ENCODE measurements at regions not wholly inside any gene's neighbourhood (a gene's known extent, or its start where the extent isn't known, plus 50 kb on each side); places are given as distances from the start of the nearest gene placed in this dataset.

DNA sequence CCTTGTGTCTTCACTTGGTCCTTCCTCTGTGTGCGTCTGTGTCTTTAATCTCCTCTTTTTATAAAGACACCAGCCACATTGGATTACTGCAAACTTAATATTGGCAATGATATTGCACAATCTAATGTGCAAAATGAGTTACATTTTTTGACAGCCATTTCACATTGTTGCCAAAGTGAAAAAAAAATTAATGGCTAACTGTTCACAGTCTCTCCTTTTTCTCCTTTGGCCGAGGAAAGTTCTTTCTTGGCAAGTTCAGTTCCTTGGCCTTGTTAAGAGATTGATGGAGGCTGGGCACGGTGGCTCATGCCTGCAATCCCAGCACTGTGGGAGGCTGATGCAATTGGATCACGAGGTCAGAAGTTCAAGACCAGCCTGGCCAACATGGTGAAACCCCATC is 62.2 kb upstream of the ZNF280D start:
- H3K4me3 Mint-ChIP-seq = no peak overlapping the region
- ChIA-PET POLR2A (no interaction called here), CTCF (no interaction called here)
- ATAC-seq = no peak
- no peaks in the 10 kb centered on the region; the same call in 1 of the 2 replicates for H3K27me3 Mint-ChIP-seq (ENCODE audit: low read depth)
- DNase-seq (ENCODE audit: low spot score) = no peak
- no peak overlapping the region for H3K27ac Mint-ChIP-seq
- TF ChIP-seq ZNF423 (CRISPR knock-in tag; IDR thresholded peaks at IDR 0.05) (no peak), NFE2L1 (CRISPR knock-in tag; IDR thresholded peaks at IDR 0.05) (no peak), FOXP1 (CRISPR knock-in tag; IDR thresholded peaks at IDR 0.05; ENCODE audit: borderline replicate concordance) (no peak)
- TF ChIP-seq, protein P1, sequence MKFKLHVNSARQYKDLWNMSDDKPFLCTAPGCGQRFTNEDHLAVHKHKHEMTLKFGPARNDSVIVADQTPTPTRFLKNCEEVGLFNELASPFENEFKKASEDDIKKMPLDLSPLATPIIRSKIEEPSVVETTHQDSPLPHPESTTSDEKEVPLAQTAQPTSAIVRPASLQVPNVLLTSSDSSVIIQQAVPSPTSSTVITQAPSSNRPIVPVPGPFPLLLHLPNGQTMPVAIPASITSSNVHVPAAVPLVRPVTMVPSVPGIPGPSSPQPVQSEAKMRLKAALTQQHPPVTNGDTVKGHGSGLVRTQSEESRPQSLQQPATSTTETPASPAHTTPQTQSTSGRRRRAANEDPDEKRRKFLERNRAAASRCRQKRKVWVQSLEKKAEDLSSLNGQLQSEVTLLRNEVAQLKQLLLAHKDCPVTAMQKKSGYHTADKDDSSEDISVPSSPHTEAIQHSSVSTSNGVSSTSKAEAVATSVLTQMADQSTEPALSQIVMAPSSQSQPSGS (CRISPR knock-in tag; IDR thresholded peaks at IDR 0.05; ENCODE audit: borderline replicate concordance, low read depth) = no peak
- TF ChIP-seq, protein P2, sequence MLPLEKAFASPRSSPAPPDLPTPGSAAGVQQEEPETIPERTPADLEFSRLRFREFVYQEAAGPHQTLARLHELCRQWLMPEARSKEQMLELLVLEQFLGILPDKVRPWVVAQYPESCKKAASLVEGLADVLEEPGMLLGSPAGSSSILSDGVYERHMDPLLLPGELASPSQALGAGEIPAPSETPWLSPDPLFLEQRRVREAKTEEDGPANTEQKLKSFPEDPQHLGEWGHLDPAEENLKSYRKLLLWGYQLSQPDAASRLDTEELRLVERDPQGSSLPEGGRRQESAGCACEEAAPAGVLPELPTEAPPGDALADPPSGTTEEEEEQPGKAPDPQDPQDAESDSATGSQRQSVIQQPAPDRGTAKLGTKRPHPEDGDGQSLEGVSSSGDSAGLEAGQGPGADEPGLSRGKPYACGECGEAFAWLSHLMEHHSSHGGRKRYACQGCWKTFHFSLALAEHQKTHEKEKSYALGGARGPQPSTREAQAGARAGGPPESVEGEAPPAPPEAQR (CRISPR knock-in tag; IDR thresholded peaks at IDR 0.05) = no peak
- TF ChIP-seq, protein P3, sequence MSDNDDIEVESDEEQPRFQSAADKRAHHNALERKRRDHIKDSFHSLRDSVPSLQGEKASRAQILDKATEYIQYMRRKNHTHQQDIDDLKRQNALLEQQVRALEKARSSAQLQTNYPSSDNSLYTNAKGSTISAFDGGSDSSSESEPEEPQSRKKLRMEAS (CRISPR knock-in tag; IDR thresholded peaks at IDR 0.05) = no peak
- TF ChIP-seq, protein P4, sequence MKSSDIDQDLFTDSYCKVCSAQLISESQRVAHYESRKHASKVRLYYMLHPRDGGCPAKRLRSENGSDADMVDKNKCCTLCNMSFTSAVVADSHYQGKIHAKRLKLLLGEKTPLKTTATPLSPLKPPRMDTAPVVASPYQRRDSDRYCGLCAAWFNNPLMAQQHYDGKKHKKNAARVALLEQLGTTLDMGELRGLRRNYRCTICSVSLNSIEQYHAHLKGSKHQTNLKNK (CRISPR knock-in tag; IDR thresholded peaks at IDR 0.05) = no peak
- H3K9me3 Mint-ChIP-seq = peaks cover 23% of the 10 kb centered on the region
- H3K4me1 Mint-ChIP-seq = no peaks in the 10 kb centered on the region
- H3K36me3 Mint-ChIP-seq = no peaks in the 10 kb centered on the region; the same call in 1 of the 2 replicates

DNA sequence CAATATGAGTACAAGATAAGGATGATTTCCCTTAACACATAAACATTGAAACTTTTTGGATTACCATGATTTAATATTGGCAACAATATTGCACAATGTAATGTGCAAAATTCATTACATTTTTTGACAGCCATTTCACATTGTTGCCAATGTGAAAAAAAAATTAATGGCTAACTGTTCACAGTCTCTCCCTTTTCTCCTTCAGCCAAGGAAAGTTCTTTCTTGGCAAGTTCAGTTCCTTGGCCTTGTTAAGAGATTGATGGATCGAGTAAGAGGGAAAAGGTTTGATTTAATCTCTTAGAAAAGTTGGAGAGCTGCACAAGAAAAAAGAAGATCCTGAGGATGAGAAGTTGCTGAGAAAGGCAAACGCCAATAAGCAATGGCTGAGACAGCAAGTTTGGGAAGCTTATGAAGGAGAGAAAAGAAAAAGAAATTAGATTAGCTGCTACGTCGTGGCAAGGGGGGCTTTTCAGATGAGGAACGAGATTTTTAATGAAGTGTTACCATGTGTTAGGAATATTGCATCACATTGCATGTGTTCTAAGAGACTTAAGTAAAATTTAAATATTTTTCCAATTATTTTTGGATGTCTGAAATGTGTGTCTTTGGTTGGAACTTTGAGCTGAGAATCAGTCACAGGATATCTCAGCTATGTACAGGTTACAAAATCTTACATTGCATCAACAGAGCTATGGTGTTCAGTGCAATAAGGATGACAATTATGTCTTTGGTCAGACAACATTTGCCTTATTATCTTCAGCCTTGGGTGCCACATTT is 61.4 kb upstream of the ZNF280D start:
- Mint-ChIP-seq H3K4me1 (no peaks in the 10 kb centered on the region), H3K27ac (no peak overlapping the region), H3K36me3 (no peaks in the 10 kb centered on the region; the same call in 1 of the 2 replicates), H3K9me3 (peaks cover 23% of the 10 kb centered on the region), H3K27me3 (ENCODE audit: low read depth) (no peaks in the 10 kb centered on the region; the same call in 1 of the 2 replicates), H3K4me3 (no peak overlapping the region)
- DNase-seq (ENCODE audit: low spot score) (no peak), ATAC-seq (no peak)
- CTCF ChIA-PET = no interaction called here
- POLR2A ChIA-PET = no interaction called here
- TF ChIP-seq ZNF121 (CRISPR knock-in tag; IDR thresholded peaks at IDR 0.05) (no peak), ATF3 (CRISPR knock-in tag; conservative IDR thresholded peaks at IDR 0.05) (no peak), USF2 (CRISPR knock-in tag; IDR thresholded peaks at IDR 0.05) (no peak), STAT6 (CRISPR knock-in tag; conservative IDR thresholded peaks at IDR 0.05; ENCODE audit: low read depth) (no peak), ERG (CRISPR knock-in tag; IDR thresholded peaks at IDR 0.05) (no peak), ZNF396 (CRISPR knock-in tag; IDR thresholded peaks at IDR 0.05; ENCODE audit: borderline replicate concordance) (no peak), CDX4 (CRISPR knock-in tag; IDR thresholded peaks at IDR 0.05; ENCODE audit: borderline replicate concordance) (no peak), NFYB (CRISPR knock-in tag; conservative IDR thresholded peaks at IDR 0.05; ENCODE audit: low read depth) (no peak), MYBL2 (CRISPR knock-in tag; IDR thresholded peaks at IDR 0.05) (no peak)
- TF ChIP-seq, protein P5, sequence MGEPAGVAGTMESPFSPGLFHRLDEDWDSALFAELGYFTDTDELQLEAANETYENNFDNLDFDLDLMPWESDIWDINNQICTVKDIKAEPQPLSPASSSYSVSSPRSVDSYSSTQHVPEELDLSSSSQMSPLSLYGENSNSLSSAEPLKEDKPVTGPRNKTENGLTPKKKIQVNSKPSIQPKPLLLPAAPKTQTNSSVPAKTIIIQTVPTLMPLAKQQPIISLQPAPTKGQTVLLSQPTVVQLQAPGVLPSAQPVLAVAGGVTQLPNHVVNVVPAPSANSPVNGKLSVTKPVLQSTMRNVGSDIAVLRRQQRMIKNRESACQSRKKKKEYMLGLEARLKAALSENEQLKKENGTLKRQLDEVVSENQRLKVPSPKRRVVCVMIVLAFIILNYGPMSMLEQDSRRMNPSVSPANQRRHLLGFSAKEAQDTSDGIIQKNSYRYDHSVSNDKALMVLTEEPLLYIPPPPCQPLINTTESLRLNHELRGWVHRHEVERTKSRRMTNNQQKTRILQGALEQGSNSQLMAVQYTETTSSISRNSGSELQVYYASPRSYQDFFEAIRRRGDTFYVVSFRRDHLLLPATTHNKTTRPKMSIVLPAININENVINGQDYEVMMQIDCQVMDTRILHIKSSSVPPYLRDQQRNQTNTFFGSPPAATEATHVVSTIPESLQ (CRISPR knock-in tag; IDR thresholded peaks at IDR 0.05) = no peak
- TF ChIP-seq, protein P6, sequence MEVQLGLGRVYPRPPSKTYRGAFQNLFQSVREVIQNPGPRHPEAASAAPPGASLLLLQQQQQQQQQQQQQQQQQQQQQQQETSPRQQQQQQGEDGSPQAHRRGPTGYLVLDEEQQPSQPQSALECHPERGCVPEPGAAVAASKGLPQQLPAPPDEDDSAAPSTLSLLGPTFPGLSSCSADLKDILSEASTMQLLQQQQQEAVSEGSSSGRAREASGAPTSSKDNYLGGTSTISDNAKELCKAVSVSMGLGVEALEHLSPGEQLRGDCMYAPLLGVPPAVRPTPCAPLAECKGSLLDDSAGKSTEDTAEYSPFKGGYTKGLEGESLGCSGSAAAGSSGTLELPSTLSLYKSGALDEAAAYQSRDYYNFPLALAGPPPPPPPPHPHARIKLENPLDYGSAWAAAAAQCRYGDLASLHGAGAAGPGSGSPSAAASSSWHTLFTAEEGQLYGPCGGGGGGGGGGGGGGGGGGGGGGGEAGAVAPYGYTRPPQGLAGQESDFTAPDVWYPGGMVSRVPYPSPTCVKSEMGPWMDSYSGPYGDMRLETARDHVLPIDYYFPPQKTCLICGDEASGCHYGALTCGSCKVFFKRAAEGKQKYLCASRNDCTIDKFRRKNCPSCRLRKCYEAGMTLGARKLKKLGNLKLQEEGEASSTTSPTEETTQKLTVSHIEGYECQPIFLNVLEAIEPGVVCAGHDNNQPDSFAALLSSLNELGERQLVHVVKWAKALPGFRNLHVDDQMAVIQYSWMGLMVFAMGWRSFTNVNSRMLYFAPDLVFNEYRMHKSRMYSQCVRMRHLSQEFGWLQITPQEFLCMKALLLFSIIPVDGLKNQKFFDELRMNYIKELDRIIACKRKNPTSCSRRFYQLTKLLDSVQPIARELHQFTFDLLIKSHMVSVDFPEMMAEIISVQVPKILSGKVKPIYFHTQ (CRISPR knock-in tag; IDR thresholded peaks at IDR 0.05) = no peak

Measured in WTC11 (cell line).